Activated gamma-delta T cell (primary cell): ENCODE measurements at regions not wholly inside any gene's neighbourhood (a gene's known extent, or its start where the extent isn't known, plus 50 kb on each side); places are given as distances from the start of the nearest gene placed in this dataset.

Experiments used
- DNase-seq: peaks from one replicate; lab custom pipeline; 2025; lab: John Stamatoyannopoulos, UW

DNA sequence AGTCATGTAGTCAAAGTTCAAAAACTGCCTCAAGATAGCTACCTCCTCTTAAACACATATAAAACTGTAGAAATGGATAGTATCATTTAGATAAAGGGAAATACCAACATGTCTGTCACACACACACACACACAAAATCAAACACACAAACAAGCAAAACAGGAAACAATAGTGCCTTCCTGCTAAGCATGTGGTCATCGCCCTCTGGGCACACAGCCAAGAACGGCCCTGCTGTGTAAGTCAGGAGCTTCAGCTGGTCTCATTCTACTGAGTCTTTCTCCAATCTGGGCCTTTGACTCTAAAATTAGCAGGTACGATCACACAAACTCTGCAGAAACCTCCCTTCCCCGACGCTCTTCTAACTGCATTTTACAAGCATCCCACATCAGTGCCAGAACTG lies 272.2 kb upstream of the CHRNA7 start:
- DNase-seq: no peak

- DNase-seq: no peak
Measured at GRCh38 chr15:31768055-31768454, 262.3 kb upstream of the CHRNA7 start.

- no peak for DNase-seq
Measured at GRCh38 chr15:31774045-31774444, 256.3 kb upstream of the CHRNA7 start.

DNA sequence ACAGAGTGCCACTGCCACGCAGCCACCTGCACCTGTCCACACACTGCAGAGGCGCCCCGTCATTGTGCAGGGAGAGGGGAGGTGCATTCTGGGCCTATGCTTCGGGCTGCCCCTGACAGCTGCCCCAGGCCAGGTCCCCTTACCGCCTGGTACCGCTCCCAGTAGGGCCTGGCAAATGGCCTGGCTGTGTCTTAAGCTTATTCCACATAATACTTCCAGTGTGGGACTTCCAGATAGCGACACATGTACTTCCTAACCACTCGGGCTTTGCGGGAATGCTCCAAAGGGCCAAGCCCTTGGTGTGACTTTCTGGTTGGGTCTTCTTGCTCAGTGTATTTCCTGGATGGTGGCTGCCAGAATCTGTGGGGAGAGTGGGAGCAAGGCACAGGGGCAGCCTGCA lies 254.3 kb upstream of the CHRNA7 start:
- no peak for DNase-seq

- no peak for DNase-seq
Measured at GRCh38 chr15:31781261-31781660, 249.1 kb upstream of the CHRNA7 start.

DNA sequence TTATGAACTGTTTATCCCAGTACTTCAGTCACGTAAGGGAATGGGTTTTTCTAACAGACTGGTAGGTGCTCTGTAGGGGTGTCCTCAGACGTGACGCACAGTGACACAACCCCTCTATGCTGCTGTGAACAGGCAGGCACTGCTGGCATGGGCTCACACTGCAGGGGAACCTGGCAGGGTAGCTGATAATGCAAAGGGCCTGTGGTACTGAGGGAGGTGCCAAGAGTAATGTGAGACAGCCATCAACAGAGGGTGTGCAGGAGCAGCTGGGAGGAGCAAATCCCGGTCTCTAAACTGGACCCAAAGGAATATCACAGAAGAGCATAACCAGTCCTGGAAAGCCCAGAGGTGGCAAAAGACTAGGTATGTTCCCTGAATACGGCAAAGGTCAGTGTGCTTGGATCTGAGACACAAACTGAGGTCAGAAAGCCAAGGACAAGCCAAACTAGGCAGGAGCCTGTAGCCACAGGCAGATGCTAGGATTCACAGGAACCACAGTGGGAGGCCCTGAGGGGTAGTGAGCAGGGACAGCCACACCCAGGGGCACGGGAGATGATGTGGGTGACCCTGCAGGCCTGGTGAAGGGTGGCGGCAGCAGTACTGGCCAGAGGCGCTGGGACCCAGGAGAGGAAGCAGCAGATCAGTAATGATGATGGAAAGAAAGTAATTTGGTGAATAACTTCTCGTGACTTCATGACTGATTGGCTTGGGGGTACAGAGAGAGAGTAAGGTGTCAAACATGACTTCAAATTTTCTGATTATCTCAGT lies 248.1 kb upstream of the CHRNA7 start:
- no peak for DNase-seq

GRCh38 chr15:31782951-31783350 lies 247.4 kb upstream of the CHRNA7 start:
- DNase-seq: no peak

GRCh38 chr15:31786360-31786759 lies 244.0 kb upstream of the CHRNA7 start:
- DNase-seq: no peak

GRCh38 chr15:31788104-31788503 lies 242.2 kb upstream of the CHRNA7 start:
- DNase-seq: no peak

DNA sequence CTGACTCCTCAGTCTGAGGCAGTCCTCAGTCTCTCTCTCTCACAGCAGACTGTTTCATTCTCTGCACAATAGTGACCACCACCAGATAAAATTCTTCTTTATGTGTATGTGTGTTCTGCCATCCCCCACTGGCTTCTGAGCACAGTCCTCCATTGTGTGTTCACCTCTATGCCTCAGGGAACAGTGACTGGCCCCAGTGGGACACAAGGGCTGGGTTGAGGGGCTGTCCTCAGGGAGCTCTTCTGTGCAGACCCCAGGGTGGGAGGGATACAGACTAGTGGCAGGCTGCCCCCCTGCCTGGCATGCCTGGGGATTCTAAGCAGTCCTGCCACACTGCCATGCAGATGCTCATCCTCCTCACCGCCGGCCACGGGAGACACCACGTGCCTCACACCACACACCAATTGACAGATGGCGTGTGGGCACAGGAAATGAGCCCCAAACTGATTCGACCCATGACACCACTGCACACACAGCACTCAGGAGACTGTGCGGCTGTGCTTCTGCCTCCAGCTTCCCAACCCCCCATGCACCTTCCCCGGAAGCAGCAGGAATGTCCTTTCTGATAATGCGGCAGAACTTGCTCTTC lies 237.6 kb upstream of the CHRNA7 start:
- no peak for DNase-seq

GRCh38 chr15:31799319-31799714 lies 231.0 kb upstream of the CHRNA7 start:
- DNase-seq: no peak

DNA sequence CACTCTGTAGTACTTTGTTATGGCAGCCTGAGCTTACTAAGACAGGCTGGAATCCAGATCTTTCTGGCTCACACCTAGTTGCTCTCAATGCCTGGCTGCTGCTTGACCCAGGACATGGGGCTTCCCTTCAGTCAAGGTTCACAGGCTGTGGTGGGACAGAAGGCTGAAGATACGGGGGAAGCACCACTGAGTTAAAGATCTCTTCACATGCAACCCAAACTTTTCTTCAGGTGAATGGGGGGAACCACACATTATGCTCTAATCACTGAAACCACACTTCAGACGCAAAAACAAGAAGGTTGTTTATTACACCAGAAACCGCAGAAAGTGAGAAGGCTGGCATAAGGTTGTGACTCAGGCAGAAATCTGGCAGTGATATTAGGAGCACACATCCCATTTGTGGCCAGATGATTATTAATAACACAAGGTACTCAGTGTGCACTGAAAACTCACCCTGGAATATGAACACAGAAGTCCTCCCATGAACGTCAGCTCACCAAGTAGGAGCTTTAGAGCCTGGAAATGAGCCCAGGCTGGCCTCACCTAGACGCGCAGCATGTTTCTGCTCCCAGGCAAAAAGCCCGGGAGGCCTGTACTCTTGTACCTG lies 230.5 kb upstream of the CHRNA7 start:
- no peak for DNase-seq

DNA sequence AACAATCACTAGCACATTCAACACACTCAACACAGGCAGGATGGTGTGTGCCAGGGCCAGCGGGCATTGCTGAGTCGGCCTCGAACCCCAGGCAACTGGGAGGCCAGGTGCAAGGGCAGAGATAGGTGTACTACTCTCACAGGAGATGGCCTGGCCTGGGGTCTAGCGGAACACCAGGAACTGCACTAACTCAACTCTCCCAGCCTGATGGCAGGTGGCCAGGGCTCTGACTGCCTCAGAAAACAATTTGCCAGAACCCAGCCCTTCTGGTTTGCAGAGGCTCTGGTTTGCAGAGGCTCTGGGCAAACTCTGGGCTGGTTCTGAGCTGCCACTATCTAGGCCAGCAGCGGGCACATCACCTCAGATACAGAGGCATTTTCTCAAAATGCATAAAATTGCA lies 229.2 kb upstream of the CHRNA7 start:
- DNase-seq: no peak

- no peak for DNase-seq
Measured at GRCh38 chr15:31802761-31803160, 227.6 kb upstream of the CHRNA7 start.

GRCh38 chr15:31803388-31803884 lies 226.9 kb upstream of the CHRNA7 start:
- DNase-seq: no peak

DNA sequence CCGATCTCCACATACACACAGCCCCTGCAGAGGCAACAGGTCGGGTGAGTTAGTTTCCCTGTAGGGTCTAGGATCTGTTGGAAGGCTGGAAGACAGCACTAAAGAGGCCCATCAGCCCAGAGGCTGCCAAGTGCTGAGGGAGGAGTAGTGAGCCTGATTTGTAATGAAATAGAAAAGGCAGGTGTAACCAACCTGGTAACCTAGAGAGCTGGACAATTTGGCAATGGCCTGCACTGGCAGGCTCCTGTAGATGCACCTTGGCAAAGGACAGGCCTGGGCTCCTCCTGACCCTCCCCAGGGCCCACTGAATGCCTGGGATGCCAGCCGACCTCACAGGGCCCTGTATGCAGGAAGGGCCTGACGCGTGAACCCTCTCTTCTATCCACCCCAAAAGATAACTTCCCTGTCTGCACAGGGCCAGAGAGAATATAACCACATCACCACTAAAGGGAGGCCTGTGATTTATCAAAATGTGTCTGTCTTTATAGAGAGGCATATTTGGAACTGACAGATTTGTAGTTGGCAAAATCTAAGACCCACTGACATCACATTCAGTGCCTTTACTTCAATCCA lies 225.1 kb upstream of the CHRNA7 start:
- no peak for DNase-seq

GRCh38 chr15:31806106-31806505 lies 224.2 kb upstream of the CHRNA7 start:
- DNase-seq: no peak

GRCh38 chr15:31811641-31812040 lies 218.7 kb upstream of the CHRNA7 start:
- no peak for DNase-seq

GRCh38 chr15:31814082-31814481 lies 216.2 kb upstream of the CHRNA7 start:
- no peak for DNase-seq

DNA sequence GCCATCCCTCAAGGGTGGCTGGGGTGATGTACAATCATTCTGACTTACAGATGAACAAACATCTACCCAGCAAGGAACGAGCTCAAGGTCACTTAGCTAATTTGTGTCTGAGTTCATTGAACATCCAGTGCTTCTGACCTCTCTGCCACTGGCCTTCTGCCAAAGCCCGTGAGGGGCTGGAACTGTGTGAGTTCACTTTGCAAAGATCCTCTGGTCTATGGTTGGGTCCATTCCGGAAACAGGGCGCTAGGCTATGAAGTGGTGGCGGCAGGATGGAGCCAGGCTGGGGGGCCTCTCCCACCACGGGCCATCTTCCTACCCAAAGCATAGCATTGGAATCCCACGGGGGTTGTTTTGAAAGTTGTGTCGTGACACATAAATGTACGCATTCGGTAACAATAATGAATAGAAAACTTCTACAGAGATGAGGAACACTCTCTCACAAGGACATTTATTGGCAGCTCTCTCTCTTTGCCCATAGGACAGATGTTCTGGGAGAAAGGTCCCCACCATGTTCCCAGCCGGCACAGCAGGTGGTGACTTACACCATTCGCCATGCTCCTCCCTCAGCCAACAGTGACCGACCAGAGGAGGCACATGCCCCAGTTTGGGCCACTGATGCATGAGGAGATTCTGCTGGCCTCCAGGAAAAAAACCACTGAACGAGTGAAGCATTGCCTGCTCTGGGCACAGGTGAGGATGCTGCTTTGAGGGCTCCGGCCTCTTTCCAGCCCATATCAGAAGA lies 214.7 kb upstream of the CHRNA7 start:
- no peak for DNase-seq

GRCh38 chr15:31822463-31822862 lies 207.9 kb upstream of the CHRNA7 start:
- DNase-seq: no peak

DNA sequence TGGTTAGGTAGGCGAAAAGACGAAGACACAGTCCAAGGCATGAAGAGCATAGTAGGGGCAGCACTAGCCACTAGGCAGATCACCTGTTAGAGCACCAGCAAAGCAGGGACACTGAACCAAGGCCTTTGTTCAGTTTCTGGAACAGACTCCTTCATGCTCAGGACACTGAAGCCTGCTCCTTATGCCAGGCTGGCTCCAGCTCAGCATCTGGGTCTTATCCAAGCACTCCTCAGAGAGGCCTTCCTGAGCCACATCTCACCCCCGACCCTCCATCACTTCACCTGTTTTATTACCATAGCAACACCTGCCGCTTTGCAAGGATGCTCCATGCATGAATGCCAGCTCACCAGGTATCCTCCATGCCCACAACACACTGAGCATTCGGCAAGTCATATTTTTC lies 206.3 kb upstream of the CHRNA7 start:
- no peak for DNase-seq
